Erythroblast (primary cell): ENCODE measurements at regions not wholly inside any gene's neighbourhood (a gene's known extent, or its start where the extent isn't known, plus 50 kb on each side); places are given as distances from the start of the nearest gene placed in this dataset.

ENCODE experiments used
- GATA1 ChIP-seq: IDR thresholded peaks from 2 replicates; pipeline ENCODE4 v1.6.1; 2011; ENCODE audit warnings: low read depth, mild to moderate bottlenecking, control low read depth, low read length, moderate library complexity
- POLR2A ChIP-seq: IDR thresholded peaks from 2 replicates; pipeline ENCODE4 v1.6.1; 2011; ENCODE audit warnings: mild to moderate bottlenecking, low read length

- TF ChIP-seq POLR2A (no peak), GATA1 (no peak)
These were observed 552.5 kb downstream of the LRFN5 start for GRCh38 chr14:42159138-42159537.
